DMS114 treated with DMSO at 0.1 percent for 48 hours (cell line): ENCODE measurements at regions not wholly inside any gene's neighbourhood (a gene's known extent, or its start where the extent isn't known, plus 50 kb on each side); places are given as distances from the start of the nearest gene placed in this dataset.

Source experiments
- DNase-seq: peaks from one replicate; lab custom pipeline; 2025; ENCODE audit not compliant: unreplicated experiment; lab: John Stamatoyannopoulos, UW

DNA sequence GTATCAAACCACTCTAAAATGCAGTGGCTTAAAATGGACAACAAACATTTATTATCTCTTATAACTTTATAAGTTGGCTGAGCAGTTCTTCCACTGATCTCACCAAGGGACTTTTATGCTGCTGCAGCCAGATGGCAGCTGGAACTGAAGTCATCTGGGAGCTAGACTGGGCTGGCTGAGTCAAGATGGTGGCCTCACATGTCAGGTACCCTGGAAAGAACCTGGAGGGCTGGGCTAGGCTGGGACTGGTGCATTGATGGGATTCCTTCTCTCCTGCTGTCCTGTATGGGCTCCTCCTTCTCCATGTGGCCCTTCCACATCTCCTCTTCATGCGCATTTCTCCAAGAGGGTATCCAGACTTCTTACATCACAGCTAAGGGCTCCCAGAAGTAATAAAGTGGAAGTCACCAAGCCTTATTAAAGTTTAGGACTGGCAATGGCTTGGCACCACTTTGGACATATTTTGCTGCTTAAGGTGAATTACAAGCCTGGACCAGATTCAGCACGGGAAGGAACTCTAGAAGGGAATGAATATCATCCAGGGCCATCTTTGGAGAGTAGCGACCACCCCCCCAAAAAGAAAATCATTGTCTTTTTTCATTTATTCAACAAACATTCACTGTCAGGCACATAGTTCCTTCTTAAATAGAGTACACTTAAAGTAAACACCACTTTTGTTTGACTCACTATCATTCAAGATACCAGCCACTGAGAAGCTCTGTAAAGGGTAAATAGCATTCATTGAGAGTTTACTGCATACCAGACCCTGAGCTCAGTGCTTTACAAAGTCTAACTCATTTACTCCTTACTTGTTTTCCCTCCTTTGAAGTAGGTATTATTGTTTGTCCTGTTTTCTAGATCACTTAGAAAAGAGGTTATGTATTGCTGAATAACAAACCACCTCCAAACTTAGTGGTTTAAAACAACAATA is 138.0 kb downstream of the ZFP36L2 start:
- DNase-seq, result no peak

DNA sequence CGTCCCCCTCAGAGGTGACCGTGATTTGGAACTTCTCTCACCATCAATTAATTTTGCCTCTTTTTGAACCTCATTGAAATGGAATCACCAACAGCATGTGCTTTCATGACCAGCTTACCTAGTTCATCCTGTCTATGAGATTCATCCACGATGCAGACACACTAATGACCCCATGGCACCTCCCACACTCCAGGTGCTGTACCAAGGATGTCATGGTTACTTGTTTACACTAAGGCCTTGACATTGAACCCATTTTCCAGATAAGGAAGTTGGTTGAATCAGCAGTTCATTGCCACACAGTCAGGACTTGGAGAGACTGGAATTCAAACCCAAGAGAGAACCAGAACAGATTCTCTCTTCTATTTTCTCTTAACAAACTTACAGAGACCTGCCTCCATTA is 139.0 kb downstream of the ZFP36L2 start:
- no peak for DNase-seq

DNA sequence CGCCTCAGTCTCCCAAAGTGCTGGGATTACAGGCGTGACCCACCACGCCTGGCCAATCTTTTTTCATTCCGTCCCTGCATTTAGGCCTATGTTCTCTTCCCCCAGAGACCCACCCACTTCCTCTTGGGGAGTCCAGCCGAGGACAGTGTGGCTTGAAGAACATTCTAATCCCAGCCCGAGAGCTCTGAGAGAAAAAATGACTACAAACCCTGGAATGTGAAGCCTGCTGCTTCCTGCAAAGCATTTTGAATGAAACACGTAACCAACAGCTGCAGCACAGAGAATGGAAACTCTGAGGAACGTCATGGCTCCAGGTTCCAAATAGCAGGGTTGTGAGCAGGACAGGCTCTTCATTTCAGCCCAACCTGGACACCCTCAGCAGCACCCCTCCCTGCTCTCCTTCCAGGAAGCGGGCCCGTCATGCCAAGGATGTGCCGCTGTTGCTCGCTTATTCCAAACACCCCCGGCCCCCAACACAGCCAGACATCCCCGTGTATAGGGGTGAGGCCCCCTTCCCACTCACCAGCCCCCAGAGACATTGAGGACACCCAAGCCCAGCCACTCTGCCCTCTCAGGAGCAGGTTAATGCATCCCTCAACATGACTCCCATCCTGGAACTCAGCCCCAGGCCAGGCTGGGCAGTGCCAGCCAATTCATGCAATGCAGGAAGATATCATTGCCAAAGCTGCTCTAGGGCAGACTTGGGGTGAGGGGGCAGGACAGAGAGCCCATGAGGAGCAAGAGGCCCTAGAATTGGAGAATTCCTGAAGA is 139.8 kb downstream of the ZFP36L2 start:
- no peak for DNase-seq

DNA sequence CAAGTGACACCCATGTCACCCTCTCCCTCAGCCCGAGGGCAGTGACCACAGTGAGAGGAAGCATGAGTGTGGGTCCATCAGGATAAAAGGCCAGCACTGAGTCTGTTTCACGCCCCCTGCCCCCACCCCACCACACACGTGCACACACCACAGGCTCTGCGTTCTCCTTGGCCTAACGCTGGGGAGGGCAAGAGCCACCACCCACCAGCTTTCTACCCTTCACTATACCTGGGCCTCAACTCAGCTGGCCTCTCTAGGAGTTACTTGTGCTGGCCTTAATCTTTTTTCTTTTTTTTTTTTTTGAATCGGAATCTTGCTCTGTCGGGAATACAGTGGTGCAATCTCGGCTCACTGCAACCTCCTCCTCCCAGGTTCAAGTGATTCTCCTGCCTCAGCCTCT is 140.5 kb downstream of the ZFP36L2 start:
- DNase-seq, result no peak

DNA sequence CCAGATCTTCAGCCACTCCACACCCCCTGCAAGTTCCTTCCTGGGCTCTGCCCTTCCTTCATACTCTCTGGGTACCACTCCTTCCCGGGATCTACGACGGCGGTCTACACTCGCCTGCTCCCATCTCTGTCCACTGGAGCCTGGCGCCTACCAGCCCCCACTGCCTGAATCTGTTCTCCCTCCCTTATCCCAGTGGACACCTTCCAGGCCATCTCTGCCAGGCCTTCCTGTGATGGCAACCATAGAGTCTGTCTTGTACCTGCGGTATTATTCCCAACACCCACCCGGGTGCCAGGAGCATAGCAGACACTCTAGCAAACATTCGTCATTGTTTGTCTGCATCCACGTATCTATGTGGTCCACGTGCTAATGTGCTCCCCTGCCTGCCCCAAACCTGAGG is 140.9 kb downstream of the ZFP36L2 start:
- DNase-seq, result no peak

DNA sequence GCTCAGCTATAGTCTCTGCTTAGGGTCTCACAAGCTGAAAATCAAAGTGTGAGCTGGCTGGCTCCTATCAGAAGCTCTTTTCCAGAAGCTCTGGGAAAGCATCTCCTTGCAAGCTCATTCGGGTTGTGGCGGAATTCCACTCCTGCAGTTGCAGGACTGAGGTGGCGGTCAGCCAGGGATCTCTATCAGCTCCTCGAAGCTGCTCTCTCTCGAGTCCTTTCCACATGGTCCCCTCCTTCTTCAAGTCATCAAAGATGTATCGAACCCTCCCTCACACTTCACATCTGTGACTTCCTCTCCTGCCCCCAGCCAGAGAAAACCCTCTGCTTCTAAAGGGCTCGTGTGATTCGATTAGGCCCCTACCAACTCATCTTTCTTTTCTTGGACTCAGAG is 141.7 kb downstream of the ZFP36L2 start:
- no peak for DNase-seq

DNA sequence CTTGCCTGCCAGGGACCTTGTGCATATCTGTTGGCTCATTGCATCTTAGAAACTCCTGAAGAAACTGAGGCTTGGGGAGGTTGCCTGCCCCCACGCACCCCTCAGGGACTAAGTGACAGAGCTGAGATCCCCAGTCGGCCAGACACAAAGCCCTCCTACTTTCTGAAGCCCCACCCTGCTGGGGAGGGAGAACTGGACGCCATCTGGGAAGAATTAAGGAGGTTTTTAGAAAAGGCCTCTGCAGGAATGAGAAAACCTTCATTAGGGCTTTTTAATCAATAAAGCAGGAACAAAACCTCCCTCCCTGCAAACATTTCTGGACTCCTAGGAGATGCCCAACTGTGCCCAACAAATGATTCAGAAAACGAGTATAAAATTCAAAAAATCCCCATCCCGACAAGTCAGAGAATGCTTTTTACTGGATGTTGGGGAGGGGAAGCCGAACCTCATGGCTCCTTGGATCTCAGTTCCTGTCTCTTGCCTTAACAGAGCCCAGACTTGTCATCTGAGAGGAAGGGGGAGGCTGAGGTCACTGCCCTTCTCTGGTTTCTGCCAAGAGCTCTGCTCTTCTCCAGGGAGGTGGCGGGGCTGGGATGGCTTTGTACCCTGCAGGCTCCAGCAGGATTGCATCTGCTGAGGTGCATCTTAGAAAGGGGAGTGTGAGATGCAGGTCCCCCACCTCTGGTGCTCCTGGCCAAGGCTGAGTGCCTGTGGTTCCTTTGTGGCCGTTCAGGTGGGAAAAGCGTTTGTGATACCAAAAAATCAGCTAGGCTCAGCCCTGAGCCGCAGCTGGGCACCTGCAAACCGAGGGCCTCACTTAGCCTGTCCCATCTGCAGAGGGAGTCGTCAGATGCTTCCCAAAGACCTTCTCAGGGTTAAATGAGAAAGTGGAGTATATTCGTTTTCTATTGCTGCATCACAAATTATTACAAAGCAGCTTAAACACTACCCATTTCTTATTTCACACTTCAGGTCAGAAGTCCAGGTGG is 142.4 kb downstream of the ZFP36L2 start:
- no peak for DNase-seq

DNA sequence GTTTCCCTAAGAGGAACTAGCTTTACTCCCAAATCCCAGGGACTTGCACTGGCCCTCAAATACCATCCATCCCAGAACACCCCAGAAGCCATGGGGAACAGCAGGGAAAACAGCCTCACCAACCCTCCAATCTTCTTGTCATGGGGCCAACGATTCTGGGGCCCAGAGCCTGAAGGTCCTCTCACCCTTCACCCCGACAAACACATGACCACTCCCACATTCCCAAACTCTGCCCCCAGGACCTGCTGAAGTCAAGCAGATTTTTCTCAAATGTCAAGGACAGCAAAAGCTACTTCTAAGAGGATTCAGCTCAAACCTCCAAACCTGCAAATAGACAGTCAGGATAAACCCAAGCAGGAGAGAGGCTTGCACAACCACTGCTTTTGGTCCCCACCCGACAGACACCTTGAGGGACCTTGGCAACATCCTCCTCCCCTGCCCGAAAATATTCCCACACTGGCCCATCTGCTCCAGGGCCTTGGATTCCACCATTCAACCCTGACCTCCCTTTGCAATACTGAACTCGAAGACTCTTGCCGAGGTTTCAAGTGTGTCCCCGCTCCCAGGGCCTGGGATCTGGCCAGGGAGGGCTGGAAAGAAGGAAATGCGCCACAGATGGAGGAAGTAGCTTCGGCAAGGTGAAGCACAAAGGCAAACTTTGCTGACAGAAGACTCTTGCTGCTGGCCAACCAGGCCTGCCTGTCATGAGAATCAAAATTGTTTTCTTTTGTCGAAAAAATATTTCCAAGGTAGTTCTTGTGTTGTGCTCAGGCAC is 143.3 kb downstream of the ZFP36L2 start:
- no peak for DNase-seq

DNA sequence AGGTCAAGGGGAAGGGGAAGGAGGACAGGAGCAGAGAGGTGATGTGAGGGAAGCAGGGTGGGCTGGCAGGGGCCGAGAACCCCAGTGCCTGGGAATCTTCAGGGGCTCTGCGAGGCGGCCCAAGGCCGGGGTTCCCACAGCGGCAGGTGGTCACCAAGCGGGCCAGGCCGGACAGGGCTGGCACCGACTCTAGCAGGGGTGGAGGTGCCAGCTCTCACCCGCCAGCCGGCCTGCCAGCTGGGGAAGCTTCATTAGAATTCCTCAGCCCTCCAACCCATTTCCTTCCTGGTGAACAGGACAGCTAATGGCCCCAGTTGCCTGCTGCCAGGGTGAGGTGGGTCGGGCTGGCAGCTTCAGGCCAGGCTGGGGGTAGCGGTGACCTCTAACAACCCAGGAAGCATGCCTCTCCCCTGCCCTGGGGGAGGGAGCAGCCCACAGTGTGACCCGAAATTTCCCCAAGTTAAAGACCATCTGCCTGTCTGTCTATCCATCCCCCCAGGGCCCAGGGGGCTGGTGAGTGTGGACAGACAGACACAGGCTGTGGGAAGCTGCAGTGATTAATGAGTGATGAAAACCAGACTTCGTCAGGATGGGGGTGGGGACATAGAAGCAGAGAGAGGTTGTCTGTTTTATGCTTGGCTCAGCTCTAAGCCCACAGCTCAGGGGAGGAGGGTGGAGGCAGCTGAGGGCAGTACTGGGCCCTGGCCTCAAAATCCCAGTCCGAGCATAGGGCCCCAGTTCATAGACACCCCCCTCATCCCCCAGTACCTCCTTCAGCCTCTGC is 144.1 kb downstream of the ZFP36L2 start:
- no peak for DNase-seq

DNA sequence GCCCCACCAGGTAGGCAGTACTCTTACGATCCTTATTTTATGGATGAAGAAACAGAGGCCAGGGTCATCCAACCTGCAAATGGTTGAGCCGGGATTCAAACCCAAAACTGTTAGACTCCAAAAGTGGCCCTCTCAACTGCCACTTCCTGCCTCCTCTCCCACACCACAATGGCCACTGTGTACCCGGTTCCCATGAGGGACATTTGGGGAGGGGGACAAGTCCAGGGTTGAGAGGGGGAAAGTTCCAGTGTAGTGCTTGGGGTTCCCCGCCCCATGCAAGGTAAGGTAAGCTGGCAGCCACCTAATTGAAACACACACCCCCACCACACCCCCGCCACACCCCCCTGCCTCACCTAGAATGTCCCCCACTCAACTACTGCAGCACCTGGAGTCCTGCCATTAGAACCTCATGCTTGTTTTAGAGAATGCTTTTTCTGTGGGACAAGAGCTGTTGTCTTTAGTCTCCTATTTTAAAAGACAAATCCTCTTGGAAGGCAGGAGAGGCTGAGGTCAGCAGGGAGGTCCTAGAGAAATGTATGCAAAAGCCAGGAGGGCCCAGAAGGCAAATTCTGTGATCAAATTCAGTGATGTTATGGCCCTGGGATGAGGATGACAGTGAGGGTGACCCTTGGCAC is 145.2 kb downstream of the ZFP36L2 start:
- no peak for DNase-seq

DNA sequence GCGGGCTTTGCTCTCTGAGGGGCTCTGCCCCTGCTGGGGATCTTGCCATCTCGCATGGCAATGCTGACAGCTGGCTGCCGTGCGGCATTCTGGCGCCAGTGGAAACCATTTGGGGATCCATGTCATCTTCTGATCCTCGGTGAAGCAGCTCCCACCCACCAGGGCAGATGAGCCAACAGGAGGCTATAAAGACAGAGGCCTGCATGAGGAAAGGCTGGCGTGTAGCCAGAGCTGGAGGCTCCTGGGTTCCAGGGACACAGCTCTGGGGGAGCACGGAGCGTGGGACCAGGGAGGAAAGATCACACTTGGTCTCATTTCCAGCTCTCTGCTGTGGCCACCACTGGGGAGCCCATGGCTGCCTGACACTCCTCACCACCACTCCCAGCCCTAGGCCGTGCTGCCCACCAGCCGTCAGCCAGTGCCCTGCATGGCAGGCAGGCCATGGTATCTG is 145.8 kb downstream of the ZFP36L2 start:
- DNase-seq, result no peak

DNA sequence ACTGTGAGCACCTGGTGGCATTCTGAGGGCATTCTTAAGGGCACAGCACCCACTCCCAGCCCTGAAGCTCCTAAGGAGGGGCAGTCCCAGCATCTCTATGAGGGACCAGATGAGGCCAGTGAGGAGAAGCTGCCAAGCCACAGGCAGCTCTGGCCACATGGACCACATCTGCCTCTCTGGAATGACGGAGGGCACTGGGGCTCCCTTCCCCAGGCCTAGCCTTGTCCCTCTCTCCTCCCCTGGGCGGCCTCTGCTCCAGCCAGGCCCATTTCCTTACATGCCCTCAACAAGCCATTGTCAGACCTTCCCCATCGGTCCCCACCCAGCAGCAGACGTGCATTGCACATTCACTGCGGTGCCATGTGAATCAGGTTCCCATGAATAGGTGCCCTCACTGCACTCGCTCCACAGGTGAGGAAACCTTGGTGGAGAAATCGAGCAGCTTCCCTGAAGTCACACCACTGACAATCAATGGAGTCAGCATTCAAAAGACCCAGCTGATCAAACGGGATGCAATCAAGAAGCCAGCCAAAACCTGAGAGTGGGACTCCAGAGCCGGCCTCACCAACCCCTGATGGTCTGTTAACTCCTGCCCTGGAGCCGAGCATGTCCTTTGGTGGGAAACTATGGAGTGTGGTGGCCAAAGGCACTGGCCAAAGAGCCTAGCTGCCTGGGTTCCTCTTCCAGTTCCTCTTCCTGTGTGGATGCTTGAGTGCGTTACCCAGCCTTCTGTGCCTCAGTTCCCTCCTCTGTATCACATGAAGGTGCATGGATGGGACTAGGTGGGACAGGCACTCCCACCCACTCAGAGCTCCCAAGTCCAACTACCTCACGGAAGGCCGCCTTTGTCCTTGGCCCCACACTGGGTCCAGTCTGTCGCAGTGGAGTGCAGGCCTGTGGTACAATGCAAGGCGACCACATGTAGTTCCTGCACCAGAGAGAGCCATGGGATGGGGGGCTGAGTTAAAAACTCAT is 147.3 kb downstream of the ZFP36L2 start:
- DNase-seq, result no peak

DNA sequence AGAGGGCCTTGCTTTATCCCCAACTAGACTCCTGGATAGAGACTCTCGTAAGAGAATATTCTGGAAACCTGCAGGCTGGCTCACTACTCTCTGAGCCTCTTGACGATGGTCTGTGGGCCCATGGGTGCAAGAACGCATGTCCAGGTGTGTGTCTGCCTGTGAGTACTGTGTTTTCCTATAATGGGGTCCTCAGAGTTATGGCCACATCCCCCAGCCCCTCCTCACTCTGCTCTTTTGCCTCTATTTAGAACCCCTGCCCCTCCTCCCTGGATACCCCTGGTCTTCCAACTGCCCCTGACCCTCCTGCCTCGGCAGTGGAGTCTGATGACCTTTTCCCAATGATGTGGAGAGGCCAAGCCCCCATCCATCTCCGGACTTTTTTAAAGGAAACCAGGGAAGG is 148.1 kb downstream of the ZFP36L2 start:
- no peak for DNase-seq

DNA sequence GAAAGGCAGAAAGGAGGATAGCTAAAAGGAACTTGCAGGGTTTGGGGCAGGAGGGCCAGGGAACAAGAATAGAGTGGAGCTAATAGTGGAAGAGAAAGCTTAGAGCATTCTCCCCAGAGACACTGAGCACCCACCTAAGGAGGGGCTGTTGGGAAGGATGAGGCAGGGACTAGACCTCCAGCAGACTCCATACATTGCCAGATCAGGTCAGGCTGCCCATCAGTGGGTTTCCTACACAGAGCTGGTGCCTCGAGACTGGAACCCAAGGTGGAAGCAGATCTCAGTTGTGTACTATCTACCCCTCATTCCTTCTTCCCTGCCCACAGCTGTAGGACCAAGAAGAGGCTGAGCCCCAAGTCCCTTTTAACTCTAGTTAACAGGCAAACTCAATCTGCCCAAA is 148.5 kb downstream of the ZFP36L2 start:
- DNase-seq, result no peak

DNA sequence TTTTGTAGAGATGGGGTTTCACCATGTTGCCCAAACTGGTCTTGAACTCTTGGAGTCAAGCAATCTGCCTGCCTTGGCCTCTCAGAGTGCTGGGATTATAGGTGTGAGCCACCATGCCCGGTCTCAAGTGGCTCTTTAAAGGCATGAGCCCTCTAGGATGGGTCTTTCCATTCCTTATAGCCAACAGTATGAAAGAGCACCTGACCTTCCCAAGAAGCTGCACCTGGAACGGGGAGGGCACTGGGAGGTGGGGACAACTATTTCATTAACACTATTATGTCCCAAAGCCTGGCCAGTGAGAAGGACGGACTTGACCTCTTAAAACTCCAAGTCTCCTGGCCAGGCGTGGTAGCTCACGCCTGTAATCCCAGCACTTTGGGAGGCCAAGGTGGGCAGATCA is 149.7 kb downstream of the ZFP36L2 start:
- no peak for DNase-seq

DNA sequence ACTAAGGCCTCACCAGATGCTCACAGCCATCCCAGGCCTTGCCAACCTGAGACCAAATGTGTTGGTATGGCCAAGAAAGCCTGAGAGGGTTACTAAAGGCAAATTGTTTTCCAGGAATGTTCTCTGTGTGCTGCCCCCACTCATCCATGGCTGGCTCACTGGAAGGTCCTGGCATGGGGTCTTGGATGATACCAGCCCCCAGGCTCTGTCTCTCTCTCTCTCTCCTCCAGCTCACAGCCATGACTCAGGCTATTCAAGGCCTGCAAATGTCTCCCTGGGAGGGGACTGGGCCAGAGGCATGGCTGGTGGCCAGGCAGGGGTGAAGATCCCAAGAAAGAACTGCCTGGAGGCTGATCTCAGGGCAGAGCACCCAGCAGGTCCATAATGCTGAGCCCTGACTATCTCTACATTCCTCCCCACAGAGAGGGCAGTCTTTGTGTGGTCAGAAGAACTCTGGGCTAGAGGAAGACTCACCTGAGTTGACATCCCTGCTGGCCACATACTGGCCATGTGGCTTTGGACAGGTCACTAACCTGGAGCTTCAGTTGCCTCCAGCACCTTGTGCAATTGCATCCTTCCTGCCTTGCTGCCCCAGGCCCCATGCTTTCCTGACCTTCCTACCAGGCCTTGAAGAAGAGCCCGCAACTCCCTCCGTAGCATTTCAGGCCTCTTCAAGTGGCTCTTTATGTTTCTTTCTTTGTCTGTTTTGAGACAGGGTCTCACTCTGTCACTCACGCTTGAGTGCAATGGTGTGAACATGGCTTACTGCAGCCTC is 150.4 kb downstream of the ZFP36L2 start:
- DNase-seq, result no peak

DNA sequence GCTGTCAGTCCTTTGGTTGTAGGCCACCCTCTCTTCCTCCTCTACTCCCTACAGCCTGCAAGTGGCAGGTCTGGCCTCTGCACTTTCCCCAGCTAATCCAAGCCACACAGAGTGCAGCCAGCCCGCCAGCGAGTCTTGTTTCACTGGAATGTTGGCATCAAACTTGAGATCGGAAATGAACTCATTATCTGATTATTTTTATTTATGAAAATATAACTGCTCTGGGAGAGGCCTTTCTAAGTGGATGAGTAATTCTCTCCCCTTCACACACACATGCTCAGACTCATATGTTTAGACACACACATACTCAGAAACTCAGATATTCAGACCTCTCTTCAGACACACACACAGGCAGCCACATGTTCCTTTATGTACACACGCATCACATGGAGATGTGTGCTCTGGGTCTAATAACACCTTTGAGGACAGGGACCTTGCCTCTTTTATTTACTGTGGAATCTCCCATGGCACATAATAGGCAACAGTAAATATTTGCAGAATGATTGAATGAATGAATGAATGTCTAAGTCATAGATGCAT is 151.3 kb downstream of the ZFP36L2 start:
- no peak for DNase-seq
